ENCODE measurements at regions not wholly inside any gene's neighbourhood (a gene's known extent, or its start where the extent isn't known, plus 50 kb on each side); places are given as distances from the start of the nearest gene placed in this dataset.

GRCh38 chr10:3595736-3596135 is 189.3 kb downstream of the KLF6 start:
- ChIA-PET POLR2A (ENCODE audit: low non-redundant PET) (no interaction called here), CTCF (no interaction called here)
- TF ChIP-seq CTCF (conservative IDR thresholded peaks at IDR 0.05; ENCODE audit: low read depth): no peak
- no peak overlapping the region for H3K27ac ChIP-seq
- DNase-seq (ENCODE audit: low spot score): no peak

- TF ChIP-seq CTCF (conservative IDR thresholded peaks at IDR 0.05; ENCODE audit: low read depth): no peak
- ChIA-PET CTCF (no interaction called here), POLR2A (ENCODE audit: low non-redundant PET) (no interaction called here)
- DNase-seq (ENCODE audit: low spot score): no peak
- H3K27ac ChIP-seq: no peak overlapping the region
These were observed 191.4 kb downstream of the KLF6 start for GRCh38 chr10:3593611-3594010.

GRCh38 chr10:3592424-3592823 is 192.6 kb downstream of the KLF6 start:
- no peak overlapping the region for H3K27ac ChIP-seq
- ChIA-PET POLR2A (ENCODE audit: low non-redundant PET) (no interaction called here), CTCF (interaction anchor here (0.6 kb wide), 1 partner anchor 122 kb away, joined by 3 read pairs; no protein-coding TSS in a partner anchor)
- no peak for DNase-seq (ENCODE audit: low spot score)
- TF ChIP-seq CTCF (conservative IDR thresholded peaks at IDR 0.05; ENCODE audit: low read depth): no peak

- CTCF ChIA-PET: interaction anchor here (0.7 kb wide), 1 partner anchor 40 kb away, joined by 3 read pairs; no protein-coding TSS in a partner anchor
- POLR2A ChIA-PET (ENCODE audit: low non-redundant PET): no interaction called here
- no peak overlapping the region for H3K27ac ChIP-seq
- no peak for DNase-seq (ENCODE audit: low spot score)
- TF ChIP-seq CTCF (conservative IDR thresholded peaks at IDR 0.05; ENCODE audit: low read depth): no peak
These were observed 196.2 kb downstream of the KLF6 start for GRCh38 chr10:3588816-3589215.

- H3K27ac ChIP-seq: no peak overlapping the region
- ChIA-PET POLR2A (ENCODE audit: low non-redundant PET) (no interaction called here), CTCF (no interaction called here)
- no peak for DNase-seq (ENCODE audit: low spot score)
- TF ChIP-seq CTCF (conservative IDR thresholded peaks at IDR 0.05; ENCODE audit: low read depth): no peak
These were observed 196.7 kb downstream of the KLF6 start for GRCh38 chr10:3588346-3588745.

GRCh38 chr10:3584926-3585784 is 199.9 kb downstream of the KLF6 start:
- no peak for DNase-seq (ENCODE audit: low spot score)
- CTCF ChIA-PET: interaction anchor here (0.6 kb wide), 1 partner anchor 66 kb away, joined by 3 read pairs; no protein-coding TSS in a partner anchor
- TF ChIP-seq CTCF (conservative IDR thresholded peaks at IDR 0.05; ENCODE audit: low read depth): no peak
- no peak overlapping the region for H3K27ac ChIP-seq
- POLR2A ChIA-PET (ENCODE audit: low non-redundant PET): no interaction called here
